Psoas muscle (tissue), 7 donors: ENCODE measurements at regions not wholly inside any gene's neighbourhood (a gene's known extent, or its start where the extent isn't known, plus 50 kb on each side); places are given as distances from the start of the nearest gene placed in this dataset.

Experiments
- ATAC-seq, 4 donors: fragments of 200-7000 bp; cut with Tn5 transposase; one replicate each; pipeline ENCODE4 v1.9.1; 2020; ENCODE audit warnings: moderate library complexity in 3 of 4, mild to moderate bottlenecking in 2 of 4
- DNase-seq, 2 donors: peaks; one replicate each; pipeline ENCODE4 v3.0.0-alpha.2; 2020
- H3K27ac ChIP-seq: fragments of 200-600 bp; one replicate; pipeline ENCODE4 v1.8.0; 2022
- H3K27me3 ChIP-seq, 3 donors: fragments of 200-600 bp in 1 of 3; one replicate each; pipeline versions ENCODE4 v1.6.1 to v1.8.0; 2013 to 2022; ENCODE audit warnings: low read length in 2 of 3, mild to moderate bottlenecking in 2 of 3, moderate library complexity in 1 of 3; ENCODE audit not compliant: insufficient read depth in 3 of 3
- H3K36me3 ChIP-seq, 2 donors: fragments of 200-600 bp in 1 of 2; one replicate each; pipeline versions ENCODE4 v1.6.1 to v1.8.0; 2013 to 2022; ENCODE audit warnings: low read depth in 1 of 2, mild to moderate bottlenecking in 1 of 2, moderate library complexity in 1 of 2; ENCODE audit not compliant: insufficient read depth in 1 of 2
- H3K4me1 ChIP-seq: fragments of 200-600 bp; one replicate; pipeline ENCODE4 v1.8.0; 2022
- H3K4me3 ChIP-seq: fragments of 200-600 bp; one replicate; pipeline ENCODE4 v1.8.0; 2022; ENCODE audit warnings: mild to moderate bottlenecking
- H3K9me3 ChIP-seq: fragments of 200-600 bp; one replicate; pipeline ENCODE4 v1.8.0; 2022
- CTCF ChIP-seq: fragments of 200-600 bp; IDR thresholded peaks from one replicate; pipeline ENCODE4 v1.8.0; 2022; ENCODE audit warnings: antibody characterized with exemption
- WGBS, 3 donors: extraction: QIAGEN DNeasy Blood & Tissue Kit; methylation state at CpG; one replicate each; pipeline versions ENCODE4 v1.1.6 to v1.1.7; 2013; 5-methylcytosine and 5-hydroxymethylcytosine counted together
- intact Hi-C, 2 donors: fragments of 100-400 bp; cut with DNase I; formaldehyde crosslinking; loops; one replicate each; pipeline versions ENCODE4 v1.11.0 to v1.14.2; 2022
- donor health status: healthy with polysubstance abuse.
- donor health status: DM: no; HTN: no; CAD: no; lungs with moderate emphysema.
- donor health status: Bipolar disorder and iron deficiency.
- donor health status: healthy.
- donor health status: DM: yes; HTN: yes; CAD: no.
- donor health status: DM: no; HTN: no; CAD: no.
- donor health status: DM: yes; HTN: yes; CAD: no.

- Histone ChIP-seq H3K4me3 (no peak overlapping the region), H3K27ac (no peak overlapping the region), H3K9me3 (no peaks in the 10 kb centered on the region), H3K36me3 (no peaks in the 10 kb centered on the region), H3K4me1 (peaks cover 3% of the 10 kb centered on the region), H3K27me3 (no peaks in the 10 kb centered on the region)
- DNase-seq (no peak), ATAC-seq (no peak)
- 77 to 87% (median 81%) methylated on average over 5 of the region's 5 CpGs for WGBS, 3 donors
- no peak for TF ChIP-seq CTCF
- intact Hi-C loops: no loop called here
Measured at GRCh38 chr9:16331527-16331926, 538.9 kb downstream of the BNC2 start.

- no peak for DNase-seq
- Histone ChIP-seq H3K4me3 (no peak overlapping the region), H3K9me3 (no peaks in the 10 kb centered on the region), H3K27ac (no peak overlapping the region), H3K36me3 (no peaks in the 10 kb centered on the region), H3K4me1 (peaks cover 3% of the 10 kb centered on the region), H3K27me3 (no peaks in the 10 kb centered on the region)
- no peak for TF ChIP-seq CTCF
- WGBS, 3 donors: 45 to 53% (median 46%) methylated on average over 7 of the region's 7 CpGs
- intact Hi-C loops: no loop called here
- ATAC-seq: no peak
Measured at GRCh38 chr9:16333691-16334090, 536.8 kb downstream of the BNC2 start.

GRCh38 chr9:16335788-16336580, 534.5 kb downstream of the BNC2 start:
- DNase-seq (peak; percentile 84 to 89), ATAC-seq (peak; percentile 86 to 94 (median 92))
- H3K36me3 ChIP-seq: no peaks in the 10 kb centered on the region
- 25 to 50% (median 34%) methylated on average over 7 of the region's 7 CpGs for WGBS, 3 donors
- H3K4me1 ChIP-seq: peaks cover 3% of the 10 kb centered on the region
- H3K4me3 ChIP-seq: no peak overlapping the region
- H3K9me3 ChIP-seq: no peaks in the 10 kb centered on the region
- TF ChIP-seq CTCF: no peak
- H3K27me3 ChIP-seq: no peaks in the 10 kb centered on the region
- peak overlapping the region; percentile 61 for H3K27ac ChIP-seq
- intact Hi-C loops: loop anchor here in 1 of 2 donors (5.0 kb wide), 1 partner anchor 196 kb away; no protein-coding TSS in a partner anchor

GRCh38 chr9:16336833-16337232, 533.6 kb downstream of the BNC2 start:
- TF ChIP-seq CTCF: no peak
- Histone ChIP-seq H3K9me3 (no peaks in the 10 kb centered on the region), H3K4me1 (peaks cover 3% of the 10 kb centered on the region), H3K27me3 (no peaks in the 10 kb centered on the region), H3K27ac (peak overlapping the region; percentile 32), H3K36me3 (no peaks in the 10 kb centered on the region), H3K4me3 (no peak overlapping the region)
- DNase-seq: no peak
- ATAC-seq: no peak
- intact Hi-C loops: loop anchor here in 1 of 2 donors (5.0 kb wide), 1 partner anchor 195 kb away; no protein-coding TSS in a partner anchor
- WGBS, 3 donors: 50 to 91% (median 77%) methylated on average over 2 of the region's 2 CpGs
